HG03139 (cell line): ENCODE measurements at regions not wholly inside any gene's neighbourhood (a gene's known extent, or its start where the extent isn't known, plus 50 kb on each side); places are given as distances from the start of the nearest gene placed in this dataset.

Source experiments
- ATAC-seq: cut with Tn5 transposase; IDR thresholded peaks from one replicate; pipeline ENCODE4 v1.9.1; 2021; ENCODE audit not compliant: unreplicated experiment

DNA sequence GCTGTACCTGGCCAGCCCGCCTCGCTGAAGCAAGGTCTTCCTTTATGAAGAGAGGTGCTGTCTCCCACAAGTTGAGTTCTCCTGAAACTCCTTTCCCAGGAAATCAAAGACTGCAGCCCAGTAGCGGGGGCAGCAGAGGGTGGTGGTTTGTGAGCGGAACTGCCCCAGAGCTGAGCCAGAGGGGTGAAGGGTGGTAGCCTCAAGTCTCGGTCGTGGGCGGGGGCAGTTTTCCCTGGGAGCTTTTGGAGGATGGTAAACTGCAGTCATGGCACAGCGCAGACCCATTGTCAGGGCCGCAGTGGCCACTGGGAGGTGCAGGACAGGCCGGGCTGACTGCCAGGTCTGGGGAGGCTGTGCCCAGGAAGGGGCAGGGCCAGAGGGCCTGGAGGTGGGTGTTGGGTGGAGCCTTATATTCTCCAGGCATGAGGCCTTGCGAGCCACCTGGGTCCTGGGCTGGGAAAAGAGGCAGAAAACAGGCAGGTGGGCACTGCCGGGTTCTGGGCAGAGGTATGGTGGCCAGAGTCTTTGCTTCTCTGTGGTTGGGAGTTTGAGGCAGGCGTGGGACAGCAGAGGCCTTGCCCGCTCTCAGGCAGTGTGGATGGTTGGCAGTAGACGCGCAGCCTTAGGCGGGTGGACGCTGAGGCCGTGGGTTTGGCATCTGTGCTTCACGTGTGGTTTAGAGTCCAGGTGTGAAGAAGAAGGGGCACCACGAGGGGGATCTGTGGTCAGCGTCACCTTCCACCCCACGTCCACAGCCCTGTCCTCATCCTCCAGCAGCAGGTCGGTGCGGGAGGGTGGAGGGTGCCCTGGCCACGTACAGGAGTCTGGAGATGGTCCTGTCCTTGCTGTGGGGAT lies 1176.4 kb downstream of the BRD1 start:
- ATAC-seq, result no peak

DNA sequence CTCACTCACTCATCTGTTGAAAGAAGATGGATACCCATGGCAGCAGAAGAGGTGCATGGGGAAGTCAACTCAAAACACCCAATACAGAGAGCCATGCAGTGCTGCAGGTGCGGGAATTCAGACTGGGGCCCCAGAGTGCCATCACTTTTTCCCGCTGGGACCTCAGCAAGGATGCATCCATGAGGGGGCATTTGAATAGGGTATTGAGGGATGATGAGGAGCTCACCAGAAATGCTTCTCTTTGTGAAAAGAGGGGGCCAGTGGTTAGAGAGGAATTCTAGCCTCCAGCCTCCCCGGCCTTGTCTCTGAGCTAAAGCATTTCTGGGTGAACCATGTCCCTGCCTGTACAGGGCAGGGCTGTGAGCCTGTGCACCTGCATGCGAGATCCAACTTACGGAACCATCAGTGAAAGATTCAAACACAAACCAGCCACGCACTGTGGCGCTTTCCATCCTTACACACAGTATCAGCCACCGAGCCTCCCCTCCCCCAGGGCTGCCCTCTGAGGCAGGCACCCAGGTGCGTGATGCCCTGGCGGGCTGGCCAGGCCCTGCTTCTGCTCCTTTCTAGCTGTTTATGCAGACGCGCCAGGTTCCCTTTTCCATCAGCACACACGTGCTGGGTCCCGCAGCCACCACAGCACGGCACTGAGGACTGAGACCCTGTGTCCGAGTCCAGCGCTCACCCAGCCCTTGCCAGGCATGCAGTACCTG lies 1177.2 kb downstream of the BRD1 start:
- ATAC-seq, result no peak

DNA sequence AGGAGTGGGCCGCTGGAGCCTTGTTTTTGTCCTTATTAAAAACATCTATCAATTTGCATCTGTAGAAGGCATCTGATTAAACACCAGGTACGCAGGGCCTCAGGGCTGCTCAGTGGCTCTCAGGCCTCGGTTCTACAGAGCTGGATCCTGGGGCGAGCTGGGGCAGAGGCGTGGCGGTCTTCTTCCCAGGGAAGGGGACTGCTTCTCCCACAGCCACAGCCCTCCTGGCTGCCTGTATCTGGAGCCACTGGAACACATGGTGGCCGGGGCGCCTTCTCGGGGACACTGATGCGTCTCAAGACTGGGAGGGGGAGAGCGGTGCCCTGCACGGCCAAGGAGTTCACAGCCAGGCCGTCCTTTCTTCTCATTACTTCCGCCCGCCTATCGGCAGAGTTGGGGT lies 1178.2 kb downstream of the BRD1 start:
- no peak for ATAC-seq

DNA sequence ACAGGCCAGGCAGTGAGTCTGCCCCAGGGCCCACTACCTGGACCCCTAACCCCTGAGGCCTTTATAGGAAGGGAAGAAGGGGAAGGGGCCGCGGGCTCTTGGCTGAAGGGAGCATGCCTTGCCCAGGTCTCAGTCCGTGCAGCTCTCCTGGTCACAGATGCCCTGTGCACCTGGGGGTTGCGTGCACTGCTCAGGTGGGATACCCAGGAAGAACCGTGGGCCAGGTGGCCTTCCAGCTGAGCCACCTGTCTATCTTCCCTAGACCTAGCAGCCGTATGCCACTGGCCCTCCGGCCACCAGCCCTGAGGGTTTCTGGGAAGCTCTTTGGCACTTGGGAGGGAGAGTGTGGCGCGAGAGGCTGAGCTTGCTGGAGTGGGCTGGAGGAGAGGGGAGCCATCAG lies 1178.6 kb downstream of the BRD1 start:
- ATAC-seq, result no peak

DNA sequence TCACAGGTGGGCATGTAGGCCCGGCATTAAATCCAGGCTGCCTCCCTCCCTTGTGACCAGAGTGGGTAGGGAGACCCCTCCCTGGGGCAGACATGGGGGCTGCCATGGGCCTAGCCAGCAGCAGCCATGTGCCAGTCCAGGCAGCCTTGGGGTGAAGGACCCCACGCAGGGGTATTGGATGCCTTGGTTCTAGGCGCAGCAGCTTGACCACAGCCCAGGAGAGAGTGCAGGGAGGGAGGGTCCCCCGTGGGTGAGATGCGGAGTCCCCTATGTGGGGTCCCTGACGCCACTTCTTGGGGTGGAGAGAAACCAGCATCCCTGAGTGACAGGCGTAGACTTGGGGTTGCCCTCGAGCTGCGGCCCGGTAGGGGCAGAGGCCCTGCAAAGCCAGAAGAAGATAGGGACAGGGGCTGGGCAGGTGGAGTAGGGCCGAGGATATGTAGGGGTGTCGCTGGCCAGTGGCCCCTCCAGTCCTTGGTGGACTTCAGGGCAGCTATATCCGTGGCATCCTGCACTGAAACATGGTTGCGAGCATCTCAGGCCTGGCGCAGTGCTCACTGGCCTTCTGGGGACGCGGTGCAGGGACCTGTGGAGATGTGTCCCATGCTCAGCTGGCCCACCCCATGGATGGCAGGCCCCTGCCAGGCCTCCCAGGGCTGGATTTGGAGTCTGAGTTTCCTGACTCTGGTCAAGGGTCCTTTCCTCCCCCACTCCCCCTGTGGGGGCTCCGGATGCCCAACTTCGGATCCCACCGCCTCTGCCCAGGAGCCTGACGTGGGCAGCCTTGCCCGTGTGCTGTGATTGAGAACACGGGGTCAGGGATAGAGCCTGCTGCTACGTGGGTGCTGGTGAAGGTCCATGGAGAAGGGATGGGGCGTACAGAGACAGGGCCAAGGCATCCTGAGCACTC lies 1179.8 kb downstream of the BRD1 start:
- no peak for ATAC-seq

DNA sequence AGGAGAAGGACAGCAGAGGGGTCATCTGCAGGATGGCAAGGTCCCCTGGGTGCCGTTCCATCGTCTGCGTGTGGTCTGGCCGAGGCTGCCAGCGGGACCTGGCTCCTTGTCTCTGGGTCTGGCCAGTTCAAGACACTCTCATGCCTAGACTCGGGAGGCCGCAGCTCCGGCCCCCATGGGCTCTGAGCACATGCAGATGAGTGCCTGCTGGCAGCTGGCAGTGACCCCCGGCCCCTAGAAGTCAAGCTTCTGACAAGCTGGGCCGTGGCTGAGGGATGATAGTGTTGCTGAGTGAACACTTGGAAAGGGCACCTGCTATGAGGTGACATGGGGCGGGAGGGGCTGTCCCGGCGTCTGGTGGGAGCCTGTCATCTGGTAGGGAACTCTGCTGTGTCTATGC lies 1180.6 kb downstream of the BRD1 start:
- ATAC-seq, result no peak

DNA sequence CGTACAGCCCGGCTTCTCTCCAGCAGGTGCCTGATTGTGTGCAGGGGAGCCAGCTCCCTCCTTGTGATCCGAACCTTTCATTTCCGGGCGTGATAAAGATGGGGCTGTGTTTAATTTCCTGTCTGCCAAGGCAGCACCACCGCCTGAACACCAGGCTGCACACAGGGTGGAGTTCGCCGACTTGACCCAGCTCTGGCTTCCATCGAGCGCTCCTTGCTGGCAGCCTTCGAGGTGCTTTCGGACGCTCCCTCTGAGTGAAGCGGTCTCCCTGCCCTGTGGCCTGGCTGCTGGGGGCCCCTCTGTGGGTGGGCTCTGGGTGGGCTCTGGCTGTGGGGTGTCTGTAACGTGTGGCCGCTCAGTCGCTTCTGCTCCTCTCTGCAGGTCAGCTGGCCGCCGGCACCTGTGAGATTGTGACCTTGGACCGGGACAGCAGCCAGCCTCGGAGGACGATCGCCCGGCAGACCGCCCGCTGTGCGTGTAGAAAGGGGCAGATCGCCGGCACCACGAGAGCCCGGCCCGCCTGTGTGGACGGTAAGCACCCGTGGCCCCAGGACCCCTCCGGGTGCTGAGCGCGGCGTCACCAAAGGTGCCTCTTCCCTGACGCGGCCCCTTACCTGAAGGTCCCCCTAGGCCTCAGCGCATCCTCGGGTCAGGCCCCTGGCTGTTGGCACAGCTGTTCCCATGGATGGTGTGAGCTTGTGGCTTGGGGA lies 1181.3 kb downstream of the BRD1 start:
- ATAC-seq, result no peak

DNA sequence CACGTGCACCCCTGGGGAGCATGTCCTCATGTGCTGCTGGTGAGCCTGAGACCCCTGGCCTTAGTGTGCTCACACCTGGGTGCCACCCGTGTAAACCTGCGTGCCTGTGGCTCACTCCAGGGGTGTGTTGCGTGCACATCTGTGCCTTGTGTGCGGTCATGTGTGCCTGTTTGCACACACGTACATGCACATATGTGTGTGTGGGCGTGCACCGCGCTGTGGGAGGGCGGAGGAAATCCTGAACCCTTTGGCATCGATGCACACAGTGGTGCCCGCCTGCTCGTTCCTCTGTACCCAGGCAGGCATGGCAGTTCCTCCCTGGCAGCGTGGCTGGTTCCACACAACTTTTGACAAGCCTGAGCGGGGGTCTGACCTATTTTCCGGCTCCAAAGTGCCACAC lies 1181.9 kb downstream of the BRD1 start:
- ATAC-seq, result no peak

DNA sequence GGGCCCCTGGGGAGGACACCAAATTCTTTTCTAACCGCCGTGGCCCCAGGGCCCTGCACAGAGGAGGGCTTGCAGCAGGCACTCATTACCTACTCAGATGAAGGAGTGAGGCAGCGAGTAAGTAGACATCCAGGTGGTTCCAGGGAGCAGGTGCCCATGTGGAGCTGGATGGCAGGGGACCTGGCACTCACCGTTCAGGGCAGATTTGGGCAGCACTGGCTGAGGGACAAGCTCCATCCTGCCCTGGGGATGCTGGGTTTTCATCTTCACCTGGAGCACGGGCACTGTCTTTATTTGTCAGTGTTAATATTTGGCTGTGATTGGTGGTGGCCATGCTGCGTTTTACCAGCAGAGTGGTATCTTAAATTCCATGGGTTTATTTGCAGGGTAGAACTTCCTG lies 1182.7 kb downstream of the BRD1 start:
- no peak for ATAC-seq

DNA sequence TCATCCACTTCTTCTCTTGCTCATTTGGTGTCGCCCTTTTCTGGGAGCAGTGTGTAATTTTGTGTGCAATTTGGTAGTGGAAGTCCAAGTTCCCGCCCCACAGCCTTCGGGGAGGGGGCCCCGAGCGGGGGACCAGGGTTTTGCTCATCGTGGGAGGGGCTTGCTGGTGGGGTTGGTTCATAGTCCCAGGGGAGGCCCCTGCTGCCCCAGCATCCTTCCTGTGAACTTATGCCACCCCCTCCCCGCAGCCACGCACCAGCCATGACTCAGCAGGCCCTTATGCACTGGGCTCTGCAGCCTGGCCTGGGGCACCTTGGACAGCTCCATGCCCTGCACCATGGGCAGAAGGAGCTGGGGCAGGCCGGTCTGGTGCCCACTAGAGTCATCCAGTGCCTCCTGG lies 1183.6 kb downstream of the BRD1 start:
- ATAC-seq, result no peak

DNA sequence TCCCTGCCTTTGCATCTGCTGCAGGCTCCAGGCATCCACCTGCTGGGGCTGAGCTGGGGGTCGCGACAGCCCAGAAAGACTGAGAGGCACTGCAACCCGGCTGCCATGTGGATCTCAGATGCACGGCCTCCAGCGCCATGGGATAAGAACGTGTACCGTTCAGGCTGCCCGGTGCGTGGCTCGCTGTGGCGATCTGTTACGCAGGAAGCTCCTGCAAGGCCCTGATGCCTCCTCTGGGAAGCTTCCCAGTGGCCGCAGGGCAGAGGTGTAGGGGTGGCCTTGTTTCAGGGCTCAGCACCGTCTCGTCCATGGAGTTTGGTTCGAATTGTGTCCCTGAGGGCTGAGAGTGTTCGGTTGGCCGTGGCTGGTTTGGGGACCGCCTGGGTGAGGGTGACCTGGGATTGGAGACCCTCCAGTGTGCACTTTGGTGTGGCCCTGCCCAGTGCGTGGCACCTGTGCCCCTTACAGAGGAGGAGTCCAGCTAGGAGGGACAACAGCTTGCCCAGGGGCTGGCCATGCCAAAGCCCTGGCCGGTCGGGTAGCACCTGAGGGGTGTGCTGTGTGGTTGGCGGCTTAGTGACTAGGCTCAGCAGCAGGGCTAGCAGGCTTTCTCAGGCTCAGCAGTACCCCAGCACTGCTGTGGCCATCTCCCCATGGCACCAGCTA lies 1184.5 kb downstream of the BRD1 start:
- ATAC-seq, result no peak

DNA sequence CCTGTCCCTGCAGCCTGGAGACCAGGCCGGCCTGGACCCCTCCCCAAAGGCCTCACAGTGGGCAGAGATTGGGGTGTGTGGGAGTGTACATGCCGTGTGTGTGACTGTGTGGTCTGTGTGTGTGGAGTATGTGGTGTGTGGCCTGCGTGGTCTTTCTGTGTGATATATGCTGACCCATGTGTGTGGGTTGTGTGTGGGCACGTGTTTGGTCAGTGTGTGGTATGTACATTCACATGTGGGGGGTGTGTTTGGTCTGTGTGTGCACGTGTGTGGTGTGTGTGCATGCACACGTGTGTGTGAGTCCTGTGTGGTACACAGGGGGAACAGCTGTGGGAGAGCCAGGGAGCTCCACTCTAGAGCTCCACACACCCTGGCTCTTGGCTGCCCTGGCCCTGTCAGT lies 1185.1 kb downstream of the BRD1 start:
- no peak for ATAC-seq

DNA sequence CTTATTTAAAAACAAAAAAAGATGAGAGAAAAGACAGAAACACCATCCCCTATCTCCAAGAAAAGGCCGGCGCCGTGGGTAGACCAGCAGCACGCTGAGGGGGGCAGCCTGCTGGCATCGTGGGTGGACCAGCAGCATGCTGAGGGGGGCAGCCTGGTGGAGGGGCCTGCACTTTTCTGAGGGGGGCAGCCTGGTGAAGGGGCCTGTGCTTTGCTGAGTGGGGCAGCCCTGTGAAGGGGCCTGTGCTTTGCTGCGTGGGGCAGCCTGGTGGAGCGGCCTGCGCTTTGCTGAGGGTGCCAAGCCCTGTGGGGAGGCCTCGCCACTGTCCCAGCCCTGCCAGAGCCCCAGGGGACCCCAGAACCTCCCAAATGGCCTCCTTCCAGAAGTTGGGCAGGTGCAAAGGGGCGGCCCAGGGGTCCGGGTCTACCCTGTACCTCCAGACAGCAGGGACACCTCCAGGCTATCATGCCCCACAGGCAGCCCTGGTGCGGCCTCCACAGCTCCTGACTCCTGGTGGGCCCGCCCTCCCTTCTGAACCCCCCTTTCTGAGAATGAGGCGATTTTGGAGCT lies 1185.7 kb downstream of the BRD1 start:
- no peak for ATAC-seq

DNA sequence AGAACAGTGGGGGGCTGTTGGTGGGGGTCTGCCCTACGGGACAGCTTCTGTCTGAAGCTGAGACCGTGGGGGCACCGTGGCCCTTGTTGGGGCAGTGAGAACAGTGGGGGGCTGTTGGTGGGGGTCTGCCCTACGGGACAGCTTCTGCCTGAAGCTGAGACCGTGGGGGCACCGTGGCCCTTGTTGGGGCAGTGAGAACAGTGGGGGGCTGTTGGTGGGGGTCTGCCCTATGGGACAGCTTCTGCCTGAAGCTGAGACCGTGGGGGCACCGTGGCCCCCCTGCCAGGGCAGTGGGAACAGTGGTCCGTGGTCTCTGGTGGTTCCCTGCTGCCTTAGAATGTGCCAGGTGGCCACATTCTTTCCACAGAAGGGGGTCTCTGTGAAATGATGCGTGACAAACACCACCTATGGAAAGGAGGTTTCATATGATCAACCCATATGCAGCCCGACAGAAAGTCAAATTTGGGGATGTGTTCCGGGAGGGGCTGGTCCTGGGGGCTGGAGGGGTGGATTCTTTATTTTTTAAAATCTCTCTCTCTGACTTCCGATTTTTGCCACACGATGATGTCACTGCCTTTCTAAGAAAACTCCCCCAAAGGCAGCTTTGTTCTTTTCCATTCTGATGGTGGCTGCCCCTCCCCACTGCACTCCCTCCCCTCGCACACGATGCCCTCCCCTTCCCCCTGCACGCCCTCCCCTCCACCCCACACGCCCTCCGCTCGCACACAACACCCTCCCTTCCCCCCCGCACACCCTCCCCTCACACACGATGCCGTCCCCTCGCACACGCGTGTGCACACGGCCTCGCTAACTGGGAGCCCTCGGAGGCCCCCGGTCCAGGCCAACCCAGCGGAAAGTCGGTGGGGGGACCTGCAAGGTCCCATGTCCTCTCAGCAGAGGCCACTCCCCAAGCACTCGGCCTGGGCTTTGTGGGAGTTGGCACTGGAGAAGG lies 1186.5 kb downstream of the BRD1 start:
- no peak for ATAC-seq

DNA sequence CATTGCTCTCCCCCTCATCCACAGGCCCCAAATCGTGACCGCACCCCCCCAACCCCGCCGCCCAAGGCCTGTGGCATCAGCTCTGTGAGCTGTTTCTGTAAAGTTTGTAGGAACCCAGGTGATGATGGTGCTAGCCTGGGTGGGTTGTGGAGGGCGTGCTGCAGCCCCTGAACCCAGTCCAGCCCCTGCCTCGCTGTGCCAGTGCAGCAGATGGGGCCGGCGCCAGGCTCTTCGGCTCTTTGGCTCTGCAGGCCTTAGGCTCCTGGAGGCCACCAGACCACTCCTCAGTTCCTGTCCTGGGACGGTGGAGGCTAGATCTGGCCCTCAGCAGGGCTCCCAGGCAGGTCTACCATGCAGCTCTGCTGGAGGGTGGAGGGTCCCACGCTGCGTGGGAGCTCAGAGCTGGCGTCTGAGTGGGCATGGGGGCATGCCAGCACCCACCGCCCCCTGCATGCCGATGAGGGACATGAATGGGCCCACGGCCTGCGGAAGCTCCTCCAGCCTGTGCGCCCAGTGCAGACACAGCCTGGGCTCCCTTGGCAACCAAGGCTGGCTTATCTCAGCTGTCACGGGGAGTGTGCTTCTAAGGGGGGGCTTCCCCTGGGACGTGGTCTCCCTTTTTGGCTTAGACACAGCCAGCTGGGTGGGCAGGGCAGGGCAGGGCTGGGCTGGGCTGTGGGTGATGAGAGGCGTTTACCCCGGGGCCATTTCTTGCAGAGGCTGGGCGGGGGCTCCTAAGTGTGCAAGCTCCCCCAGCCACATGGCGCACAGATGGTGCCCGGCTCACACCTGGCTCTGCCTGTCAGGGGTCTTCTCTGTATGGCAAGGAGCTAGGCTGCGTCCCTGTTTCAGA lies 1187.6 kb downstream of the BRD1 start:
- no peak for ATAC-seq

DNA sequence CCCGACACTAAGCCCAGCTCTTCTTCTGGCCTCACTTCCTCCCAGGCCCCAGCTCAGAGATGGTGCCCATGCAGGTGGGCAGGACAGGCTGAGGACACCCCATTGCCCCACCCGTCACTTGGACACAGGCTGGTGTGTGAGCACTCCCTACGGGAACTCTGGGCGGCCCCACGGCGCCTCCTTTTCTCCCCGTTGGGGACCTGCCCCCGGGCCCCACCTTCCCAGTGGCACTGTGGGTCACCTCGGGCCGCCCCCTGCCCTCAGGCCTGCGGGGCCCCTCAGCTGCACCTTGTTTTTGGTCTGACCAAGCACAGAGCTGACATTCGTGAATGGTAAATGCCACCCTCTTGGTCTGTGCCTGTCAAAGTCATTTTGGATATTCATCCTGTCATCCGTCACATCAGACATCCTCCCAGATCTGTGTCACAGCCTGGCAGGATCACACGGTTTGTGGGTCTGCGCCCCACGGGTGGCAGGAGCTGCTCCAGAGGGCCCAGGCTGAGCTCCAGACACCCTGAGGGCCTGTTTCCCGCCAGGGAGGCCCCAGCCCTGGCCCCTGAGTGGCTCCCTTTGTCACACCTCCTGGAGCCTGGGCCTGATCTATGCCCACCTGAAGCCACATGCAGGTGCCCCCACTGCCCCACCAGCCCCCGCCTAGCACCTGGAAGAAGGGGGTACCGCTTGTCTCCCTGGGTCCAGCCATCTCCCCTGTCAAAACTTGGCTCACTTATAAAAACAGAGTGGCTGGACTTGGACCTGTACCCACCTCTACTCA lies 1188.5 kb downstream of the BRD1 start:
- no peak for ATAC-seq

DNA sequence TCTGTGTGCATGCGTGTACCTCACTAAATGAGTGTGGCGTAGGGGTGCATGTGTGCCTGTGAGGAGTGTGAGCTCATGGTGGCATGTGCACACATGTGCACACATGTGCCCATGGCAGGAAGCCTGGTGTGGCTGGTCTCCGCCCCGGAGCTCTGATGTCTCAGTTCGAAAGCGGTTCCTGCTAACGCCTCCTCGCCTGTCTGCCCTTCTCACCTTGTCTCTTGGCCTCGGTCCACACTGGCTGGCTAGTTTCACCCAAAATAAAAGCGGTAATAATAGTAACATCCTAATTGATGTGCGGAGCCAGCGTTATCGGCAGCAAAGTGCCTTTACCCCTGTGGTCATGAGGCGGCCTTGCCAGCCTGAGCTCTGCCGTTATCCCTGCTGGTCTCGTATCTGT lies 1190.4 kb downstream of the BRD1 start:
- no peak for ATAC-seq
